Panc1 (cell line): ENCODE measurements at regions not wholly inside any gene's neighbourhood (a gene's known extent, or its start where the extent isn't known, plus 50 kb on each side); places are given as distances from the start of the nearest gene placed in this dataset.

Experiments used
- ATAC-seq: fragments of 200-7000 bp; cut with Tn5 transposase; 2 replicates; pipeline ENCODE4 v1.9.1; 2020; ENCODE audit warnings: mild to moderate bottlenecking, moderate library complexity
- BruUV-seq: library from RNA; stranded (reverse); fragments of 400-500 nt; replicated peaks from 2 replicates; lab custom pipeline; 2021; lab: Mats Ljungman, UMichigan
- CTCF ChIA-PET: fragments of 300-600 bp; sonication (Branson Sonifier 250); formaldehyde crosslinking; loops from one replicate; lab custom pipeline; 2022; ENCODE audit warnings: antibody characterized with exemption; lab: Charles Lee
- POLR2A ChIA-PET: fragments of 300-600 bp; sonication (Branson Sonifier 250); formaldehyde crosslinking; loops from one replicate; lab custom pipeline; 2022; ENCODE audit warnings: antibody characterized with exemption; lab: Charles Lee
- DNase-seq: peaks from one replicate; pipeline ENCODE4 v3.0.0-alpha.2; 2010; ENCODE audit warnings: low read depth, low spot score
- H3K27ac ChIP-seq: 2 replicates; pipeline ENCODE4 v1.5.1; 2011; ENCODE audit warnings: mild to moderate bottlenecking, low read length, inconsistent platforms
- H3K27me3 ChIP-seq: fragments of 200-500 bp; sonication (Bioruptor generic); 2 replicates; pipeline ENCODE4 v1.6.0; 2014; ENCODE audit warnings: low read length, inconsistent platforms; ENCODE audit not compliant: control insufficient read depth, insufficient read depth
- H3K36me3 ChIP-seq: fragments of 200-500 bp; sonication (Bioruptor generic); 2 replicates; pipeline ENCODE4 v1.5.1; 2014; ENCODE audit warnings: inconsistent platforms, mild to moderate bottlenecking, low read length, moderate library complexity; ENCODE audit not compliant: control insufficient read depth, insufficient read depth
- H3K4me1 ChIP-seq: 2 replicates; pipeline ENCODE4 v1.5.1; 2011; ENCODE audit warnings: inconsistent platforms, mild to moderate bottlenecking, low read length, moderate library complexity; ENCODE audit not compliant: control insufficient read depth, insufficient read depth
- H3K4me3 ChIP-seq, 2 experiments: 2 replicates each; pipeline ENCODE4 v1.5.1; 2011 to 2012; ENCODE audit warnings: low read depth in 2 of 2, low read length in 2 of 2, mild to moderate bottlenecking in 2 of 2, inconsistent platforms in 1 of 2, moderate library complexity in 1 of 2
- H3K9me3 ChIP-seq: fragments of 200-500 bp; sonication (Bioruptor generic); 2 replicates; pipeline ENCODE4 v1.5.1; 2014; ENCODE audit warnings: low read depth, mild to moderate bottlenecking, inconsistent platforms, low read length, moderate library complexity; ENCODE audit not compliant: control insufficient read depth, insufficient read depth
- POLR2AphosphoS5 ChIP-seq: IDR thresholded peaks from 2 replicates; pipeline ENCODE4 v1.6.1; 2012; ENCODE audit warnings: mild to moderate bottlenecking, low read depth, low read length, moderate library complexity
- REST ChIP-seq, 2 experiments: IDR thresholded peaks; 2 replicates each; pipeline ENCODE4 v1.6.1; 2011 to 2012; ENCODE audit warnings: low read depth in 2 of 2, control low read depth in 1 of 2, low read length in 1 of 2, mild to moderate bottlenecking in 1 of 2, moderate library complexity in 1 of 2; ENCODE audit not compliant: insufficient read depth in 1 of 2
- SIN3A ChIP-seq: IDR thresholded peaks from 2 replicates; pipeline ENCODE4 v1.6.1; 2012; ENCODE audit warnings: low read depth, mild to moderate bottlenecking, low read length, moderate library complexity, borderline replicate concordance; ENCODE audit not compliant: insufficient read depth
- TCF7L2 ChIP-seq: IDR thresholded peaks from 2 replicates; pipeline ENCODE4 v1.6.1; 2011; ENCODE audit warnings: mild to moderate bottlenecking, low read depth, low read length, inconsistent platforms
- in situ Hi-C: cut with HindIII; loops from 2 replicates; pipeline ENCODE4 v1.10.0; 2016; ENCODE audit warnings: low sequenced_read_pairs, low pct_unique_long_range_greater_than_20kb
- intact Hi-C: fragments of 100-400 bp; cut with micrococcal nuclease; formaldehyde crosslinking; loops from one replicate; pipeline ENCODE4 v1.10.0; 2022; ENCODE audit not compliant: unreplicated experiment
- TF ChIP-seq, protein P1 (sequence below): fragments of 450-650 bp; IDR thresholded peaks from 2 replicates; pipeline ENCODE4 v1.5.1; 2017; ENCODE audit warnings: mild to moderate bottlenecking

DNA sequence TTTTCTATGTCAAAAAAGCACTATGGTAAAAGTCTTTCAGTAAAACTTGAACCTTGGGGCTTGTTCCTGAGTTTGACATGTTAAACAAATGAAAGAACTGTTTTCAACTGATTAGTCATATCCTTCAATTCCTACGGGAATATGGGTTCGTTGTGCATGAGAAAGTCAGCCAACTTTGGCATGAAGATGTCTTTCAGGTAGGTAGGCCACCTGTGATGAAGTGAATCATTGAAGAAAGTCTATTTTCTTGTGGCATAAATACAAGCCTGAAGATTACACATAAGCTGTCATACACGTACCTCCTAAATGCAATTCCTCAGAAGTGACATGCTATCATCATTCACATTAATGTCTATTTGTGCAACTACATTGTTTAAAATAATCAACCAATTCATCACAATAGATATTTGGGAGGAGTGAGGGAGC is 513.0 kb downstream of the IRS2 start:
- BruUV-seq = no TSS peak
- TF ChIP-seq SIN3A (no peak), POLR2AphosphoS5 (no peak), REST (IDR thresholded peaks at IDR 0.05; ENCODE audit: insufficient read depth in 1 of 2, low read depth in 2 of 2, low read length in 1 of 2) (no peak), TCF7L2 (no peak)
- TF ChIP-seq, protein P1, sequence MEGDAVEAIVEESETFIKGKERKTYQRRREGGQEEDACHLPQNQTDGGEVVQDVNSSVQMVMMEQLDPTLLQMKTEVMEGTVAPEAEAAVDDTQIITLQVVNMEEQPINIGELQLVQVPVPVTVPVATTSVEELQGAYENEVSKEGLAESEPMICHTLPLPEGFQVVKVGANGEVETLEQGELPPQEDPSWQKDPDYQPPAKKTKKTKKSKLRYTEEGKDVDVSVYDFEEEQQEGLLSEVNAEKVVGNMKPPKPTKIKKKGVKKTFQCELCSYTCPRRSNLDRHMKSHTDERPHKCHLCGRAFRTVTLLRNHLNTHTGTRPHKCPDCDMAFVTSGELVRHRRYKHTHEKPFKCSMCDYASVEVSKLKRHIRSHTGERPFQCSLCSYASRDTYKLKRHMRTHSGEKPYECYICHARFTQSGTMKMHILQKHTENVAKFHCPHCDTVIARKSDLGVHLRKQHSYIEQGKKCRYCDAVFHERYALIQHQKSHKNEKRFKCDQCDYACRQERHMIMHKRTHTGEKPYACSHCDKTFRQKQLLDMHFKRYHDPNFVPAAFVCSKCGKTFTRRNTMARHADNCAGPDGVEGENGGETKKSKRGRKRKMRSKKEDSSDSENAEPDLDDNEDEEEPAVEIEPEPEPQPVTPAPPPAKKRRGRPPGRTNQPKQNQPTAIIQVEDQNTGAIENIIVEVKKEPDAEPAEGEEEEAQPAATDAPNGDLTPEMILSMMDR = no peak
- ChIA-PET CTCF (interaction anchor here (1.7 kb wide), 1 partner anchor 128 kb away, joined by 7 read pairs; no protein-coding TSS in a partner anchor), POLR2A (no interaction called here)
- H3K4me3 ChIP-seq = peak overlapping the region; percentile 23 to 54
- ATAC-seq = no peak
- in situ Hi-C loops = no loop called here
- no peaks in the 10 kb centered on the region for H3K27me3 ChIP-seq
- no peaks in the 10 kb centered on the region; the same call in 1 of the 2 replicates for H3K36me3 ChIP-seq
- intact Hi-C loops = loop anchor here (5.0 to 10.0 kb wide), 4 partner anchors 126 to 841 kb away; no protein-coding TSS in a partner anchor
- DNase-seq = no peak
- peaks cover 15% of the 10 kb centered on the region; the same call in 1 of the 2 replicates for H3K4me1 ChIP-seq
- no peaks in the 10 kb centered on the region for H3K9me3 ChIP-seq
- H3K27ac ChIP-seq = peak overlapping the region; percentile 92

DNA sequence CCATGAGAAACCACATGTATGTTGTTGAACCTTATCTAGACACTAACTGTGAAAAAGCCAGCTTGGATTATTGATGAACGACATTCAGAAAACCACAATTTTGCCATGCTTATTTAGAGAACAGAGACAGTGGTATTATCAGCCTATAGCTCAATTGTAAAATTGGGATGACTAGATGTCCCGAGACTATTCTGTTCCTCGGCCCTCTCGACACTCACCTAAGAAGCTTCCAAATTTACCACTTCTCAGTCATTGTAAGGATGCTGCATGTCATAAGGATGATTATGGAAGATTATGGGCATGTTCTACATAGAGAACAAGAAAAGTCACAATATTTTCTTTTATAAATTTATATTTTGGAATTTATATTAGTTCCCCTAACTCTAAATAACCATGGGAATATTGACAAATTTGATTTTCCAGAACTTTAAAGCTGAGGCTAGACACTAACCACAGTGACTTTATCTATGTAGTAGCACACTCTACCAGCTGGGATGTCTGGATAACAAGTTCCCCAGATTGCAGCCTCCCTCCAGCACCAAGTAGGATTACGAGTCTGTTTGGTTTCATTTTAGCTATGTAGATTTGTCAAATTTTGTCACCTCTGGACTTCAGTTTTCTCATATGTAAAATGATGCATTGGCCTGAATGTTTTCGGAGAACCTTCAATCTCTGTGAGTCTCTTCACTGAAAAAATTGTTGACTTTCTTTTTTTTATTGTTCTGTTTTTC is 513.6 kb downstream of the IRS2 start:
- Histone ChIP-seq H3K27ac (peak overlapping the region; percentile 92), H3K9me3 (no peaks in the 10 kb centered on the region), H3K27me3 (no peaks in the 10 kb centered on the region), H3K4me1 (peaks cover 15% of the 10 kb centered on the region; the same call in 1 of the 2 replicates), H3K36me3 (no peaks in the 10 kb centered on the region; the same call in 1 of the 2 replicates), H3K4me3 (peak overlapping the region; percentile 23 to 54)
- peak; percentile 51 for TF ChIP-seq POLR2AphosphoS5
- TF ChIP-seq REST (IDR thresholded peaks at IDR 0.05; ENCODE audit: insufficient read depth in 1 of 2, low read depth in 2 of 2, low read length in 1 of 2) = no peak
- TF ChIP-seq, protein P1 = no peak
- TF ChIP-seq SIN3A = no peak
- no peak for TF ChIP-seq TCF7L2
- ChIA-PET CTCF (interaction anchor here (1.0 to 1.7 kb wide), 2 partner anchors 127 to 471 kb away, joined by 3 to 7 read pairs; no protein-coding TSS in a partner anchor), POLR2A (interaction anchor here (0.5 kb wide), 1 partner anchor 82 kb away, joined by 3 read pairs; no protein-coding TSS in a partner anchor)
- intact Hi-C loops (loop anchor here (5.0 to 10.0 kb wide), 4 partner anchors 125 to 842 kb away; no protein-coding TSS in a partner anchor), in situ Hi-C loops (no loop called here)
- BruUV-seq = no TSS peak
- ATAC-seq = no peak
- no peak for DNase-seq
